Prostate gland (tissue), 2 donors: ENCODE measurements at regions not wholly inside any gene's neighbourhood (a gene's known extent, or its start where the extent isn't known, plus 50 kb on each side); places are given as distances from the start of the nearest gene placed in this dataset.

Experiments
- DNase-seq: peaks from one replicate; pipeline ENCODE4 v3.0.0-alpha.2; 2019; ENCODE audit warnings: low spot score
- H3K27ac ChIP-seq, 2 donors: fragments of 200-600 bp; sonication (generic); 2 replicates each; pipeline ENCODE4 v1.5.1; 2017 to 2019
- H3K27me3 ChIP-seq: fragments of 200-600 bp; sonication (generic); replicated peaks from 2 replicates; pipeline ENCODE4 v1.5.1; 2019; ENCODE audit not compliant: insufficient read depth
- H3K36me3 ChIP-seq, 2 donors: fragments of 200-600 bp; sonication (generic); 1 replicate in 1 of 2; 2 replicates in 1 of 2; pipeline versions ENCODE4 v1.5.1 to v1.8.1; 2017 to 2019
- H3K4me1 ChIP-seq: fragments of 200-600 bp; sonication (generic); replicated peaks from 2 replicates; pipeline ENCODE4 v1.5.1; 2019
- H3K4me3 ChIP-seq, 2 donors: fragments of 200-600 bp; sonication (generic); 2 replicates each; pipeline ENCODE4 v1.5.1; 2017 to 2019
- H3K9me3 ChIP-seq: fragments of 200-600 bp; sonication (generic); 2 replicates; pipeline ENCODE4 v1.5.1; 2017
- CTCF ChIP-seq, 4 experiments: fragments of 200-600 bp in 2 of 4; fragments of 450-650 bp in 2 of 4; sonication (generic) in 2 of 4; IDR thresholded peaks; 1 replicate in 3 of 4; 2 replicates in 1 of 4; pipeline ENCODE4 v1.5.1; 2016 to 2019; ENCODE audit warnings: antibody characterized with exemption in 4 of 4, mild to moderate bottlenecking in 2 of 4, moderate library complexity in 2 of 4
- POLR2A ChIP-seq: fragments of 450-650 bp; IDR thresholded peaks from one replicate; pipeline ENCODE4 v1.6.1; 2016; ENCODE audit warnings: antibody characterized with exemption, mild to moderate bottlenecking
- POLR2AphosphoS5 ChIP-seq: sonication (generic); formaldehyde crosslinking; IDR thresholded peaks from one replicate; pipeline ENCODE4 v1.6.1; 2017; ENCODE audit warnings: antibody characterized with exemption
- WGBS: methylation state at CpG from one replicate; pipeline ENCODE4 v1.1.5; 2018; 5-methylcytosine and 5-hydroxymethylcytosine counted together
- intact Hi-C: fragments of 100-400 bp; cut with DNase I; formaldehyde crosslinking; loops from one replicate; pipeline ENCODE4 v1.14.2; 2022

GRCh38 chr7:25636871-25637283 lies 408.6 kb upstream of the NPVF start:
- Histone ChIP-seq H3K36me3 (no peaks in the 10 kb centered on the region), H3K4me3 (no peak overlapping the region), H3K4me1 (no peaks in the 10 kb centered on the region), H3K27me3 (no peaks in the 10 kb centered on the region), H3K9me3 (no peaks in the 10 kb centered on the region), H3K27ac (no peak overlapping the region)
- no peak for DNase-seq
- TF ChIP-seq POLR2A = no peak
- TF ChIP-seq CTCF (IDR thresholded peaks at IDR 0.05) = no peak
- no peak for TF ChIP-seq POLR2AphosphoS5
- intact Hi-C loops = no loop called here
- 34% methylated on average over 4 of the region's 4 CpGs for WGBS

GRCh38 chr7:25638068-25638467 lies 409.8 kb upstream of the NPVF start:
- no peak overlapping the region for H3K27ac ChIP-seq

GRCh38 chr7:25638590-25639244 lies 410.4 kb upstream of the NPVF start:
- H3K4me1 ChIP-seq = no peaks in the 10 kb centered on the region
- no peak overlapping the region for H3K27ac ChIP-seq
- intact Hi-C loops = no loop called here
- DNase-seq = no peak
- no peak overlapping the region for H3K4me3 ChIP-seq
- TF ChIP-seq POLR2A (no peak), CTCF (IDR thresholded peaks at IDR 0.05) (no peak), POLR2AphosphoS5 (no peak)
- no peaks in the 10 kb centered on the region for H3K9me3 ChIP-seq
- WGBS = 87% methylated on average over 7 of the region's 7 CpGs
- no peaks in the 10 kb centered on the region for H3K36me3 ChIP-seq
- no peaks in the 10 kb centered on the region for H3K27me3 ChIP-seq

More at GRCh38 chr7:25638068-25638467, 409.8 kb upstream of the NPVF start:
- Histone ChIP-seq H3K4me3 (no peak overlapping the region), H3K4me1 (no peaks in the 10 kb centered on the region), H3K36me3 (no peaks in the 10 kb centered on the region), H3K9me3 (no peaks in the 10 kb centered on the region), H3K27me3 (no peaks in the 10 kb centered on the region)
- TF ChIP-seq POLR2A (no peak), CTCF (IDR thresholded peaks at IDR 0.05) (no peak), POLR2AphosphoS5 (no peak)
- DNase-seq = no peak
- intact Hi-C loops = no loop called here

GRCh38 chr7:25642849-25643248 lies 414.6 kb upstream of the NPVF start:
- no peak for TF ChIP-seq POLR2AphosphoS5
- no peak for TF ChIP-seq CTCF (IDR thresholded peaks at IDR 0.05)
- no peak for TF ChIP-seq POLR2A
- Histone ChIP-seq H3K27ac (no peak overlapping the region), H3K4me1 (no peaks in the 10 kb centered on the region), H3K4me3 (no peak overlapping the region), H3K9me3 (no peaks in the 10 kb centered on the region), H3K36me3 (no peaks in the 10 kb centered on the region), H3K27me3 (no peaks in the 10 kb centered on the region)
- intact Hi-C loops = no loop called here
- DNase-seq = no peak
- 85% methylated on average over 3 of the region's 3 CpGs for WGBS

GRCh38 chr7:25643286-25643685 lies 415.0 kb upstream of the NPVF start:
- H3K4me1 ChIP-seq = no peaks in the 10 kb centered on the region
- 91% methylated on average over 5 of the region's 5 CpGs for WGBS
- intact Hi-C loops = no loop called here

More at GRCh38 chr7:25643286-25643685, 415.0 kb upstream of the NPVF start:
- Histone ChIP-seq H3K4me3 (no peak overlapping the region), H3K27me3 (no peaks in the 10 kb centered on the region), H3K27ac (no peak overlapping the region), H3K9me3 (no peaks in the 10 kb centered on the region), H3K36me3 (no peaks in the 10 kb centered on the region)
- no peak for DNase-seq
- no peak for TF ChIP-seq POLR2A
- TF ChIP-seq CTCF (IDR thresholded peaks at IDR 0.05) = no peak
- no peak for TF ChIP-seq POLR2AphosphoS5
